Retinal pigment epithelial cell (primary cell): ENCODE measurements at regions not wholly inside any gene's neighbourhood (a gene's known extent, or its start where the extent isn't known, plus 50 kb on each side); places are given as distances from the start of the nearest gene placed in this dataset.

ENCODE experiments used
- DNase-seq: peaks from one replicate; pipeline ENCODE4 v3.0.0-alpha.2; 2010; ENCODE audit warnings: low read depth
- H3K4me3 ChIP-seq: 2 replicates; pipeline ENCODE4 v1.5.1; 2011; ENCODE audit warnings: mild to moderate bottlenecking, low read length, control low read depth, moderate library complexity
- TF ChIP-seq, protein P1 (sequence below): conservative IDR thresholded peaks from 2 replicates; pipeline ENCODE4 v1.5.1; 2011; ENCODE audit warnings: low read depth, low read length, control low read depth, inconsistent platforms

DNA sequence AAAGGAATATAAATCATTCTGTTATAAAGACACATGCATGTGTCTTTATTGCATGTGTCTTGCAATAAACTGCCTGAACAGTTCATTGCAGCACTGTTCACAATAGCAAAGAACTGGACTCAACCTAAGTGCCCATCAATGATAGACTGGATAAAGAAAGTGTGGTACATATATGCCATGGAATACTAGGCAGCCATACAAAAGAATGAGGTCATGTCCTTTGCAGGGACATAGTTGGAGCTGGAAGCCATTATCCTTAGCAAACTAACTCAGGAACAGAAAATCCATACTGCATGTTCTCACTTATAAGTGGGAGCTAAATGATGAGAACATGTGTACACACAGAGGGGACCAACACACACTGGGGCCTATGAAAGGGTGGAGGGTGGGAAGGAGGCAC, 63.7 kb upstream of the CHD1 start:
- DNase-seq, result no peak
- TF ChIP-seq, protein P1, sequence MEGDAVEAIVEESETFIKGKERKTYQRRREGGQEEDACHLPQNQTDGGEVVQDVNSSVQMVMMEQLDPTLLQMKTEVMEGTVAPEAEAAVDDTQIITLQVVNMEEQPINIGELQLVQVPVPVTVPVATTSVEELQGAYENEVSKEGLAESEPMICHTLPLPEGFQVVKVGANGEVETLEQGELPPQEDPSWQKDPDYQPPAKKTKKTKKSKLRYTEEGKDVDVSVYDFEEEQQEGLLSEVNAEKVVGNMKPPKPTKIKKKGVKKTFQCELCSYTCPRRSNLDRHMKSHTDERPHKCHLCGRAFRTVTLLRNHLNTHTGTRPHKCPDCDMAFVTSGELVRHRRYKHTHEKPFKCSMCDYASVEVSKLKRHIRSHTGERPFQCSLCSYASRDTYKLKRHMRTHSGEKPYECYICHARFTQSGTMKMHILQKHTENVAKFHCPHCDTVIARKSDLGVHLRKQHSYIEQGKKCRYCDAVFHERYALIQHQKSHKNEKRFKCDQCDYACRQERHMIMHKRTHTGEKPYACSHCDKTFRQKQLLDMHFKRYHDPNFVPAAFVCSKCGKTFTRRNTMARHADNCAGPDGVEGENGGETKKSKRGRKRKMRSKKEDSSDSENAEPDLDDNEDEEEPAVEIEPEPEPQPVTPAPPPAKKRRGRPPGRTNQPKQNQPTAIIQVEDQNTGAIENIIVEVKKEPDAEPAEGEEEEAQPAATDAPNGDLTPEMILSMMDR, result no peak
- no peak overlapping the region for H3K4me3 ChIP-seq

DNA sequence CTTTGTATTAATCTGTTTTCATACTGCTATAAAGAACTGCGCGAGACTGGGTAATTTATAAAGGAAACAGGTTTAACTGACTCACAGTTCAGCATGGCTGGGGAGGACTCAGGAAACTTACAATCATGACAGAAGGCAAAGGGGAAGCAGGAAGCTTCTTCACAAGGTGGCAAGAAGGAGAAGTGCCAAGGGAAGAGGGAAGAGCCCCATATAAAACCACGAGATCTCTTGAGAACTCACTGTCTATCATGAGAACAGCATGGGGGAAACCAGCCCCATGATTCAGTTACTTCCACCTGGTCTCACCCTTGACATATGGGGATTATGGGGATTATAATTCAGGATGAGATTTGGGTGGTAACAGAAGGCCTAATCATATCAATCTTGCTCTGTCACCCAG, 60.9 kb upstream of the CHD1 start:
- H3K4me3 ChIP-seq, result no peak overlapping the region
- DNase-seq, result no peak
- TF ChIP-seq, protein P1, result no peak

DNA sequence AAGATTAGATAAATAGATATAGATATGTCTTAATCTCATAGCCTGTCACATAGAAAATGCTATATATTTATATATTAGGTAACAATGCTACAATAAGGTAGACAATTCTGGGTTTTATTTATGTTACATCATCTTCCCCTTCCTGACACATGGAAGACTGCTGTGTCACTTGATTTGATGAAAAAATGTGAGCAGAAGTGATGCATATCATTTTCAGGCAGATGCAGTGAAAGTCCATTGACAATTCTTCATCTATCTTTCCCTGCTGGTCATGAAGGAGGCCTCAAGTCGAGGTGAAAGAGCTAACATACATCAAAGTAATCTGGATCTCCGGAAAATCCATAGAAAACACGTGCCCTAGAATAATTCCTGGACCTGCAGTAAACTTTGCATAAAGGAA, 57.8 kb upstream of the CHD1 start:
- TF ChIP-seq, protein P1, result no peak
- DNase-seq, result no peak
- H3K4me3 ChIP-seq, result no peak overlapping the region

DNA sequence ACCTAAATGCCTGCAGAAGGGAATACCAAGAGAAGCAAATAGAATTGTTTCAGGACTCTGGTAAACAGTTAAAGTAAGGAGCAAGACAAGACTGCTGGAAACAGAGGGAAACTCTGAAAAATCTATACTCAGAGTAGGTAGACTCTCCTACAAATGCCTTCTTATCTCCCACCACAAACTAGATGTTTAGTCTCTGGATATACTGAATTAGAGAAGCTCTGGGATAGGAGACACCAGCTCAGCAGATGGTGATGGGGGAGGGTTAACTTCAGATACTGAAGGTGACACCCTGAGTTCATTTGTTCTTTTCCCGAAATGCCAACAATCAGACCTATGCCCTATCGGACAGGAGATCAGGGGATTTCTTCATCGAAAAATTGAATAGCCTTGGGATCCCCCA, 54.1 kb upstream of the CHD1 start:
- no peak for DNase-seq
- TF ChIP-seq, protein P1, result no peak
- H3K4me3 ChIP-seq, result no peak overlapping the region
